Osteocyte (in vitro differentiated cells): ENCODE measurements at regions not wholly inside any gene's neighbourhood (a gene's known extent, or its start where the extent isn't known, plus 50 kb on each side); places are given as distances from the start of the nearest gene placed in this dataset.

ENCODE experiments used
- DNase-seq: peaks from one replicate; pipeline ENCODE4 v3.0.0; 2021; ENCODE audit warnings: mixed read lengths; ENCODE audit not compliant: unreplicated experiment; ENCODE audit errors: extremely low spot score
- H3K27ac Mint-ChIP-seq: one replicate; pipeline ENCODE4 v1.8.0; 2021; ENCODE audit warnings: mild to moderate bottlenecking, mixed read lengths; ENCODE audit not compliant: unreplicated experiment
- H3K27me3 Mint-ChIP-seq: one replicate; pipeline ENCODE4 v1.8.0; 2021; ENCODE audit warnings: mixed read lengths; ENCODE audit not compliant: unreplicated experiment
- H3K36me3 Mint-ChIP-seq: one replicate; pipeline ENCODE4 v1.8.0; 2021; ENCODE audit warnings: mixed read lengths; ENCODE audit not compliant: unreplicated experiment
- H3K4me1 Mint-ChIP-seq: one replicate; pipeline ENCODE4 v1.8.0; 2021; ENCODE audit warnings: mixed read lengths; ENCODE audit not compliant: unreplicated experiment
- H3K4me3 Mint-ChIP-seq: one replicate; pipeline ENCODE4 v1.8.0; 2021; ENCODE audit warnings: mild to moderate bottlenecking, moderate library complexity, mixed read lengths; ENCODE audit not compliant: unreplicated experiment
- H3K9me3 Mint-ChIP-seq: one replicate; pipeline ENCODE4 v1.8.0; 2021; ENCODE audit warnings: mixed read lengths; ENCODE audit not compliant: unreplicated experiment
- TF ChIP-seq, protein P1 (sequence below): fragments of 200-600 bp; sonication (generic); IDR thresholded peaks from 2 replicates; pipeline ENCODE4 v1.5.0; 2021; ENCODE audit warnings: antibody characterized with exemption, mild to moderate bottlenecking, moderate library complexity

DNA sequence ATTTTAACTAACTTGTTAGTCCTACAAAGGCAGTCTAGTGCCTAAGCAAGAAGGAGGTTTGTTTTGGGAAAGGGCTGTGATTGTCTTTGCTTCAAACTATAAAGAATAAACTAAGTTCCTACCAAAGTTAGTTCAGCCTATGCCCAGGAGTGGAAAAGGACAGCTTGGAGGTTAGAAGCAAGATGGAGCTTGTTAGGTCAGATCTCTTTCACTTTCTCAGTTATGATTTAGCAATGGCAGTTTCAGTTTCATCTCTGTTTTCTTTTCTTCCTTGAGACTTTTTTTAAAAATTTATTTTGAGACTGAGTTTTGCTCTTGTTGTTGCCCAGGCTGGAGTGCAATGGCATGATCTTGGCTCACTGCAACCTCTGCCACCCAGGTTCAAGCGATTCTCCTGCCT, 82.9 kb upstream of the NLGN4X start:
- TF ChIP-seq, protein P1, sequence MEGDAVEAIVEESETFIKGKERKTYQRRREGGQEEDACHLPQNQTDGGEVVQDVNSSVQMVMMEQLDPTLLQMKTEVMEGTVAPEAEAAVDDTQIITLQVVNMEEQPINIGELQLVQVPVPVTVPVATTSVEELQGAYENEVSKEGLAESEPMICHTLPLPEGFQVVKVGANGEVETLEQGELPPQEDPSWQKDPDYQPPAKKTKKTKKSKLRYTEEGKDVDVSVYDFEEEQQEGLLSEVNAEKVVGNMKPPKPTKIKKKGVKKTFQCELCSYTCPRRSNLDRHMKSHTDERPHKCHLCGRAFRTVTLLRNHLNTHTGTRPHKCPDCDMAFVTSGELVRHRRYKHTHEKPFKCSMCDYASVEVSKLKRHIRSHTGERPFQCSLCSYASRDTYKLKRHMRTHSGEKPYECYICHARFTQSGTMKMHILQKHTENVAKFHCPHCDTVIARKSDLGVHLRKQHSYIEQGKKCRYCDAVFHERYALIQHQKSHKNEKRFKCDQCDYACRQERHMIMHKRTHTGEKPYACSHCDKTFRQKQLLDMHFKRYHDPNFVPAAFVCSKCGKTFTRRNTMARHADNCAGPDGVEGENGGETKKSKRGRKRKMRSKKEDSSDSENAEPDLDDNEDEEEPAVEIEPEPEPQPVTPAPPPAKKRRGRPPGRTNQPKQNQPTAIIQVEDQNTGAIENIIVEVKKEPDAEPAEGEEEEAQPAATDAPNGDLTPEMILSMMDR: no peak
- DNase-seq: no peak
- Mint-ChIP-seq H3K36me3 (no peaks in the 10 kb centered on the region), H3K4me3 (no peak overlapping the region), H3K9me3 (peaks cover 22% of the 10 kb centered on the region), H3K4me1 (no peaks in the 10 kb centered on the region), H3K27ac (no peak overlapping the region), H3K27me3 (no peaks in the 10 kb centered on the region)

DNA sequence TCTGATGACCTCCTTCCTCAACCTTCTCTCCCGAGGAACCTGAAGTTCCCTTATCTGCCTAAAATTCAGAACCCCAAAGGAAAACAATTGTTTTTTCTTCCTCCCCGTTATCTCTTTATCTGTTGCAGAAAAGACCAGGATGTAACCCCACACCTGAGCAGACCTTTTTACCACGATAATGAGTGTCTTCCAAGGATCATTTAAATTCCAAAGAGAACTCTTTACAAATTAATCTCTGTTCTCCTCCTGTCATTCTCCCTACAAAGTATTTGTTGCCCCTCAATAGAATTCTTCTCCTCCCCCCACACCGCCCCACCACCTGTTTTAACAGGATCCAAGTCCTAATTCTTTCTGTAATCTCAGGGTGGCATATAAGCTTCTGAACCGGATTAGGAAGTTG, 78.5 kb upstream of the NLGN4X start:
- Mint-ChIP-seq H3K9me3 (peaks cover 38% of the 10 kb centered on the region), H3K27ac (no peak overlapping the region), H3K4me3 (no peak overlapping the region), H3K4me1 (no peaks in the 10 kb centered on the region), H3K27me3 (no peaks in the 10 kb centered on the region), H3K36me3 (no peaks in the 10 kb centered on the region)
- no peak for DNase-seq
- TF ChIP-seq, protein P1: no peak

DNA sequence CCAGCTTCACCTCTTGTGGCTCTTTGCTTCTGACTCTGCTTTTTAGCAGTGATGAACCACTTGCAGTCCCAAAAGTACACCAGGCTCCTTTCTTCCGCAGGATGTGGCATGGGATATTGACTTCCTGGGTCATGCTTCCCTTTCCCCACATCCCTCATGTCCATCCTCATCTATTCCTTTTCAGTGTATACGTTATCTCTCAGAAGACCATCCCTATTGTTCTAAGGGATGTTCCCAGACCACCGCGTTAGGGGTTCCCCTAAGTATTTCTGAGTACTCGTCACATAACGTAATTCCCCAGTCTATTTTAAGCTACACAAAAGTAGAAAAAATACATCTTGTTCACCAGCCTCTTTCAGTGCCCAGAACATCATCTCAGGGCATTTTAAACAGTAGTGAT, 71.1 kb upstream of the NLGN4X start:
- Mint-ChIP-seq H3K9me3 (peaks cover 34% of the 10 kb centered on the region), H3K27ac (no peak overlapping the region), H3K36me3 (no peaks in the 10 kb centered on the region), H3K27me3 (no peaks in the 10 kb centered on the region), H3K4me1 (no peaks in the 10 kb centered on the region), H3K4me3 (no peak overlapping the region)
- no peak for DNase-seq
- TF ChIP-seq, protein P1: no peak

DNA sequence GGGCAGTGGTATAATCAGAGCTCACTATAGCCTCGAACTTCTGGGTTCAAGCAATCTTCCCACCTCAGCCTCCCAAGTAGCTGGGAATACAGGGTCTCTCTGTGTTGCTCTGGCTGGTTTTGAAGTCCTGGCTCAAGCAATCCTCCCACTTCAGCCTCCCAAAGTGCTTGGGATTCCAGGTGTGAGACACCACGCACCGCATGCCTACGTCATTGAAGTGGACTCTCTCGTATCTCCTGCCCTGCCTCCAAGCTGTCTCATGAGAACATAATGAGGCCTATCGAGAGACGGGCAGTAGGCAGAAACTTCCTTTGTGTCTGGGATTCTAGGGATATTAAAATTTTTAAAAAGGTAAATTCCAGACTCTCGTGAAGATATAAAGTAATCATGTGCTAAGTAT, 65.0 kb upstream of the NLGN4X start:
- no peak for DNase-seq
- H3K36me3 Mint-ChIP-seq: no peaks in the 10 kb centered on the region
- no peaks in the 10 kb centered on the region for H3K27me3 Mint-ChIP-seq
- no peaks in the 10 kb centered on the region for H3K4me1 Mint-ChIP-seq
- no peak overlapping the region for H3K27ac Mint-ChIP-seq
- peaks cover 28% of the 10 kb centered on the region for H3K9me3 Mint-ChIP-seq
- no peak overlapping the region for H3K4me3 Mint-ChIP-seq
- TF ChIP-seq, protein P1: no peak

DNA sequence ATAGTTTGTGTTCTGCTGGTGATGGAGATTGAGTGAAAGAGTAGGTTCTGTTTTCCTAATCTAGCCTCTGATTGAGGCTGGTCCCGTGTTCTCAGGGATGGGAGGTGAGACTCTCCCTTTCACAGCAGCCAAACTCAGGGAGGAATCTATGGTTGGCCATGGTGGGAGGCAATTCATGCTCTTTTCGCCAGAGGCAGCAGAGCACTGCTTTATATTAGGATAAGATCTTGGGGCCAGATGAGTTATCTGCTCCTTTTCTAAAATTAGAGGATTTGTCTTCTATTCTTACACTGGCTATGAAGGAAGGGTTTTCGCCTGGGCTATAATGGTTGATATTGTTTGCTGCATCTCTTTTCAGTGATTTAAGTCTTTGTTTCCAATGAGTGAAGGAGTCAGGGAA, 63.9 kb upstream of the NLGN4X start:
- DNase-seq: no peak
- no peak overlapping the region for H3K4me3 Mint-ChIP-seq
- H3K27me3 Mint-ChIP-seq: no peaks in the 10 kb centered on the region
- no peak overlapping the region for H3K27ac Mint-ChIP-seq
- no peaks in the 10 kb centered on the region for H3K36me3 Mint-ChIP-seq
- peaks cover 29% of the 10 kb centered on the region for H3K9me3 Mint-ChIP-seq
- no peaks in the 10 kb centered on the region for H3K4me1 Mint-ChIP-seq
- TF ChIP-seq, protein P1: no peak
